ENCODE measurements at regions not wholly inside any gene's neighbourhood (a gene's known extent, or its start where the extent isn't known, plus 50 kb on each side); places are given as distances from the start of the nearest gene placed in this dataset.

DNA sequence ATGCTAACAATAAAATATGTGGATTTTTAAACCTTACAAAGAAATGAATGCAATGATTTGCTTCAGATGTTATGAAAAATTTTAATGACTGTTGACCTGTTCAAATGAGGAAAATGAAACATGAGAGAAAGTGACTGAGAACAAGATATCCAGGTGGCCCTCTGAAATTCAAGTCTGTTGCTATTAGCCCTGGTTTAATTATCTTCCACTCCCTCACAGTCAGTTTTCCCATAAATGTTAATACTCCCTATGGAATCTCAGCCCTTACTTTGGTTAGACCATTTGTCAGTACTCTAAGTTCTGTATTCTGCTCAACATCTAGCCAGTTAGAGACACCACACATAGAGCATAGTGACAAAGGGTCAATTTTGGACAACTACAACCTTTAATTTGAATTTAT lies 327.8 kb downstream of the PDGFC start:
- DNase-seq: no peak

DNA sequence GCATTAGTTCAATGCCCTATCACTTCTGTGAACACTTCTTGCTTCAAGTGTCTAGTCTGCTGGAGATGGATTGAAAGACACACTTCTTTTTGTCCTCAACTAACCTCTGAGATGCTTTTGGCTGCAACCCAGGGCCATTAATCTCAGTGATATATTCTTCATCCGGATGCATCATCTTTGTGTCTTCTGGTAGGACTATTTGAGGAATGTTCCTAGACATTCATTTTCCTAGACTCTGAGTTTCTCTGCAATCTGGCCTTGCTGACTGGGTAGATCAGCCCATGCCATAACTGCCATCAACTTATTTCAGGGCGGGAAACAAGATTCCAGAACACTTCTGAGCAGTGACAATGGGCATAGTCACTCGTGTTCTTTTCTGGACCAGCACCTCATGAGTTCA lies 329.4 kb downstream of the PDGFC start:
- DNase-seq: peak; percentile 81

DNA sequence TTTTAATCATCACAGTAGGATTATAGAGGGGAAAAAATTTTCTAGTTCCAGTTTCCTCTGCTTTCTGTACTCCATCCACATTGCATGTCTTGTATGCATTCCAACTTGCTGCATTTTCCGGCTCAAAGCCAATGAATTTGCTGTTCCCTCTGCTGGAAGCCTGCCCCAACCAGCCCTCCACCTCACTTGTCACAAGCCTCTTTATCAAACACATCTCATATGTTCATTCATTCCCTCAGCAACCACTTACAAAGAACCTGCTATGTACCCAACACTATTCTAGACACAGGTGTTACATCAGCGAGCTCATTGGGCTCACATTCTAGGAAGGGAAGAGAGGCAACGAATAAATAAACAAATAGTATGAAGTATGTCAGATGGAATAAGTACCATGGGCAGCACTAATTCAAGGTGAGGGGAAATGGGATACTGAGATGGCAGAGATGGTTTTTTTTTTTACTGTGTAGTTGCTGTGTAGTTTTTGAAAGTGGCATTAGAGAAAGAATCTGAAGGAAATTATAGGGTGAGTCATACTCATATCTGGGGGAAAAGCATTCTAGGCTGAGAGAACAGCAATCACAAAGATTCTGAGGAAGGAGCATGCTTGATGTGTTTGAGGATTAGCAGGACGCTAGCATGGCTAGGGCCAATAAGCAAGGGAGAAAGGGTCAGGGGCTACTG lies 332.5 kb downstream of the PDGFC start:
- DNase-seq: peak; percentile 73

DNA sequence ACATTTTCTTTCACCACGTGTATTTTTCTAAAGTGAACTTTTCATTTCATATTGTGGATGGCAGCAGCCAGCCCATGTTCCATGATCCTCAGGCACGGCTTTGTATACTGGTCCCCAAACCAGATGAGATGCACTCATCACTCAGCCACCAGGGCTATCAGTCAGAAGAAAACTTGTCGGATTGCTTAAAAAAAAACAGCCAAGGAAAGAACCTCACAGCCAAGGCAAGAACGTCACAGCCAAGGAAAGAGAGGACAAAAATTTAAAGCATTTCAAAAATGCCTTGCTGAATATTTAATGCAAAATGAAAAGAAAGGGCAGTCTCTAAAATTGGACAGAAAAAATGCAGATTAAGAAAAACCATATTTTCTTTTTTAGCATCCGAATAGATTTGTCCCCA lies 333.3 kb downstream of the PDGFC start:
- peak; percentile 66 for DNase-seq

DNA sequence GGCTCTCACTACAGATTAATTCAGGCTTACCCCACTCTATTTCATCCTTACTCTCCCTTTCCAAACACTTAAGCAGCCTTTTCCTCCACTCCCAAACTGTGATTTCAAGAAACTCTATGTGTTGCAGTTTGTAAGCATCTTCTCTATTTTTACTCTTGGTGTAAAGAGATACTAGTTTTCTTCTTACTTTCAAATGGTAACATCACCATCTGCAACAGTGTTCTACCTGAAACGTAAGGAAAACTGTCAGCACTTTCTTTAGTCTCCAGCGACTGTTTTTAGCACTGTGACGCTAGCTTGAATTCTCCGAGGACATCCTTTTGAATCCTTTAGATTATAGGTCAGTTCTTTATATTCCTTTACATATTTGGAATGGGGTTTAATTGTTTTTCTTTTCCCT lies 335.2 kb downstream of the PDGFC start:
- DNase-seq: no peak

DNA sequence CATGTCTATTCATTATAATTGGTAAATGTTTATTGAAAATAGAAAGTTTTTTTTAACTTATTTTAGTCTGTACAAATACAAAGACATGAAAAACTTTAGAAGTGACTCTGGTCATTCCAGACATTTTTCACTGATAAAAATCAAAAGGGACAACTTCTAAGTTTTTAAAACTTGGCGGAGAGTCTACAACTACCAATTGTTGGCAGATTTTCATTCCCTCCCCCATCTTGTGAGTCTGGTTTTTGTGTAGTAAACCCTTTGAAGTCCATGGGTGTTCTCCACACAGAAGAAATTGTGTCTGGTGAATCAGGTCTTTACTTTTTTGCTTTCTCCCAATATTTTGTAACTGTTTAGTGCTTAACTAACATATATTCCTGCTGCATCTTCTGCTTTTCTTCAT lies 336.5 kb downstream of the PDGFC start:
- peak; percentile 28 for DNase-seq

DNA sequence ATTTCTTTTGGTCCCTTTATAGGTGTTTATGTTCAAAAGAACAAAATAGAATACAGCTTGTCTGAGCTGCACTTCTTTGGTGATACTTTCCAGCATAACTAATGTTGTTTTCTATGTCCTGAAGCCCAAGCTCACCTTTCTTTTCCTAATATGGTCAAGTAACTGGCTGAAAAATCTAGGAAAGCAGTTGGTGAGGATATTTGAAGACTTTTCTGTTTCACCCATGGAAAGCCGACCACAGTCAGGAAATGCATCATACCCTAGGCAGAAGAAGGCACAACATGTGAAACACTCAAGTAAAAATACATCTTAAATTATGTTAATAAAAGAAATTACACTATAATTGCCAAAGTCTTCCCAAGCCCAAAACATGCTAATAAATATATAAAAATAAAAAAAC lies 337.0 kb downstream of the PDGFC start:
- DNase-seq: peak; percentile 52

DNA sequence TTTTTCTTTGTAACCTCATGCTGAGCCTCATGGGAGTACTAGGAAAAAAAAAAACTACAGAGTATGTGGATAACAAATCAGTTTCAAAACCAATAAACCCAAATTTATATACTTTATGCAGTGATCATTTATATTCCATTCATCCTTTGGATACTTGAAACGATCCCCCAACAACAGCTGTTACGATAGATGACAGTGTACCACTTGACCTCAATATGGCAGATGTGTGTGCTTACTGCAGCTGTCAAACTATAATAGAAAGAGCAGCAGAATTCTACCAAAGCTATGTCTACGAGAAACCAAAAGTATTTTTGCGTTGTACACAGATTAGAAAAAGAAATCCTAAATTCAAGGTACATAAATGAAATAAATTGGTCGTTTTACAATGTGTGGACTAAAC lies 337.8 kb downstream of the PDGFC start:
- DNase-seq: no peak

DNA sequence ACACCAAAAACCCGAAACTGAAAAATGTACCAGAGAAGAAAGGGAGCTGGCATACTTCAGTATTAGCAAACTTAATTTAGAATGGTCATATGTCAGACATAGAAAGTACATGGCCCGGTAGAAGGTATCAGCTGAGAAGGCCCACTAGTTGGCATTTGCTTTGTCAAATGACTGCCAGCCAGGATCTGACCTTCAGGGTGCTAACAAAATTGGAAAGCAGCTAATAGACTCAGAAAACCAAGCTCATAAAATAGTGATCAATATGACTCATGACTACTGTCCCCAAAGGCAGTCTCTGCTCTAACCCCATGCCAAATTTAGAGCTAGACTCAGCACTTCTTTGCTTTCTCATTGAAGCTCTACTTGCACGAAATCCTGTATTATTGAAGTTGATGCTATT lies 342.7 kb downstream of the PDGFC start:
- DNase-seq: no peak

DNA sequence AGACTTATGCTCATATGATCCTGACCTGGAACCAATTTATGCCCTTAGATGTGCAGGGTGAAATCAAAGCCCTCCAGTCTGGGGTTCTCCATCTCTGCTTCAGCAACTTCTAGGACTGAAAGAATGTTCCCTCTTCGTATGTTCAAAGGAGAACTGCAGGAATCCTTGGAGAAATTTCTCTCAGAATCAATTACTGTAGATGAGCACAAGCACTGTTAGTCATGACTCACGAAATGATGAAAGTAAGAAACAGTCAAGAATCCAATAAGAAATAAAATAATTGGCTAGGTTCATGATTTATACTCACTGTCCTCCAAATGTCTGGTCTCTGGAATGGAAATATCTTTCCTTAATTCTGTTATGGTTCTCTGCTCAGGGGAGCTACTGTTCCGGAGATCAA lies 348.2 kb downstream of the PDGFC start:
- peak; percentile 35 for DNase-seq

DNA sequence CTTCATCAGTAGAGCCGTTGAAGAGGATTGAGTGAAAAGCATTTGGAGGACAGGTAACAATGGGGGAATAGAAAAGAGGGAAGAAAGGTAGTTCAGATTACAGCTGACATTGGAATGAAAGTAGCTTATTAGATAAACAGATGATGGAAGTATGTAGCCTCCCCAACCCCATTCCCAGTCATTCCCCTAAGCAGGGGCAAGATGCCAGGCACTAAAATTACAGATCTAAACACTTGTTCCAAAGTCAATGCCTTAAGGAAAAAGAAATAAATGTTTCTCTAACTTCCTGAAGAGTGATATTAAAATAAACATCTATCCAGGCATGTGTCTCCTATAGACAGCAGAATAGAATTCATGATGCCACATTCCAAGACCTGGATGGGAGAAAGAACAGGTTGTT lies 350.8 kb downstream of the PDGFC start:
- no peak for DNase-seq

DNA sequence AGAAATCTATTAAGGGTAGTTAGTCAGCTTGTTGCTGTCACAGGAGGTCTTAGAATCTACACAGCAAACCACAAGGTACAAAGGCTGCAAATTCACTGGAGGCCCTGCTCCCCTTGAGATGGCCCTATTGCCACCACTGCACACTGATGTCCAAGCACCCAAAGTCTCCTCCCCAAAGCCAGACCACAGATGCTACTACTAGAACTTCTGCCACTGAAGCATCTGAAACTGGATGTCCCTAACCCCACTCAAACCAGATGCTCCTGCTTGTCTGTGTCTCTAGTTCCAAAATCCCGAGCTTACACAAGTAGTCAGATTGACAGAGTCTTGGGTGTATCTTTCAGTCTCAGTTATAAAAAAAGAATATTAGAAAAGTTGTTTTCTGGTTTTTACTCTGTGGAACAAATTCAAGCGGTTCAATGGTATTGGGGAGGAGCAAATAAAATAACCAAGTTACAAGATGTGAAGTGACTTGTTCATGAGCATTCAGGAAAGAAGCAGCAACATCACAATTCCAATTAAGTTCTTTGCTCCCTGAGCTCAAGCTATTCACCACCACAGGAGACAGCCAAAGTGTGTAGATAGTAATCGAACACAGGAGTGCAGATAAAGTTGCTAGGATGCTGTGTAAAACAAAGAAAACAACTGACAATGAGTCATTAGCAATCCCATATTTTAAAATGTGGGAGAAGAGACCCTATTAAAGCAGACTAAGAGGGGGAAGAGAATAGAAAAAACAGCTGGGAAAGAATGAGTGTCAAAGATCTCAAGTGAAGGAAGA lies 352.3 kb downstream of the PDGFC start:
- DNase-seq: no peak

DNA sequence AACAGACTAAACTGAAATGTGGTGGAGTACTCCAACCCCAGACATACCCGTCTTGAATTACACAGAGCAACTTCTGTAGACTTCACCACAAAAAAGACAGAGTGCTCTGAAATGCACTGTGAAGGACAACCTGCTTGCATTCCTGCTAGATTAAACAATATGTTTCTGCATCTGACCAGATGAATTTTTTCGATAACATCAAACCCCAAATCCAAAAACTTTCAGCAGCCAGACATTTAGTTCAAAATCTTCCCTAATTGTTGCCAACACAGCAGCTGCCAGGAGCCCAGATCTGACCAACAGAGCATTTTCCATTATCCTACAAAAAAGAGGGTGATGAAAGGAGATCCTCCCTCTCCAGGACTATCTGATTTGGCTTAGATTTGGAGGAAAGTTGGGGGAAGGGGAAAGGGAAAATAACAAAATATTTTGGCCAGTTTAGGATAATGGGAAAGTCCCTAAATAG lies 356.5 kb downstream of the PDGFC start:
- DNase-seq: peak; percentile 98

DNA sequence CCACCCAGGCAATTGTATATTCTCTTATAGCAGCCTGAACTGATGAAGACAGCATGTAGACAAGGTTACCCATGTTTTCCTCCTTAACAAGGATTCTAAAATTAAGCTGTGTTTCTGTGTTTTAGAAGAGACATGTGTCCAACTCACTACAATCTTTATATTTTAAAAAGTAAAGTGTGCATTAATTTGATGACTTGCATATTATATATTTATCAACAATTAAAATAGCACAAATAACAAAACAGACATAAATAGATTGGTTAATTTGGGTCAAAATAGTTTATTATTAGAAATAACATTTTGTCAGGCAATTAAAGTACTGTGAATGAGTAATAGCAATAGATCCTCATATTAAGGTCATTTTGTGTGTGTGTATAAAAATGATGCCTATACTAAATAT lies 357.1 kb downstream of the PDGFC start:
- no peak for DNase-seq

DNA sequence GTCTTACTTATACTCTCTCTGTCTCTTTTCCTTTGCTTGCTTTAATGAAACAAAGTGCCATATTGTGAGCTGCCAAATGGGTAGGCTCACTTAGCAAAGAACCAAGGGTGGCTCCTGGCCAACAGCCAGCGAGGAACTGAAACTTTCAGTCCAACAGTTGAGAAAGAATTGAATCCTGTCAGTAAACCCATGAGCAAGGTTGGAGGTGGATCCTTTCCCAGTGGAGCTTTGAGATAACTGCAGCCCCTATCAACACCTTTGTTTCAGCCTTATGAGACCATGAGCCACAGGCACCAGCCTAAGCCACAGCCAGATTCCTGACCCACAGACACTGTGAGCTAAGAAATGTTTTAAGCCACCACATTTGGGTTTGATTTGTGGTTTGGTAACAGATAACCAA lies 362.2 kb downstream of the PDGFC start:
- DNase-seq: no peak

DNA sequence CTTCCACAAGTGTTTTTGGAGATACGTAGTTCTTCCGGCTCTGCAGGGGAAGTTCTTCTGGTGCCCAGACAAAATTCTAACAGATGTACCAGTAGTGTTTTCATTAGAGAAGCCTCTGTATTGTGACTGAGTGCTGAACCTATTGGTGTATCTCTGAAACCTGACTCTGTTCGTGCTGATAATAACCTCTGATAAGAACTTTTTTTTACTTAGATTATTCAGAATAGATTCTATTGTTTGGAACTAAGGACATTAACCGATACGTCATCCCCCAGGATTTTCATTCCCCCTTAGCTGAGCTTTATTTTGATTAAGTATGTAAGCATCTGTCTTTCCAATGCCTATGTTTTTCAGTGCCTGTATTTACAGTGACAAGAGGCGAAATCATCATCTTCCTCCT lies 362.9 kb downstream of the PDGFC start:
- no peak for DNase-seq

DNA sequence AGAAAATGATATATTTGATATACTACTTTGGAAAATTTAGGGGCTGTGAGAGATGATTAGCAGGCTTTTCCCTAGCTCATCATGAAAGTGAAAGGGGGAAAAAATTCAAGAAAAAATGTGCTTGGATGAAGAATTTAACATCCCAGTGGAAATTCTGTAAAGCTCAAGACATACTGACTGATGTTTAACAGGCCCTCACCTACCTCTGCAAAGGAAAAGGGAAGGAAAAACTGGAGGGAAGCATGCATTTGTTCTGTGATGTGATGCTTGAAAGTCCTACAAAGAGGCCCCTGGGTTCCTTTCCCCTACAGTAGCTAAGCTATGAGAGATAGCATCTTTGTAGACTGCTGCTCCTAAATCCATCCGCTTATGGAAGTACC lies 364.1 kb downstream of the PDGFC start:
- no peak for DNase-seq

DNA sequence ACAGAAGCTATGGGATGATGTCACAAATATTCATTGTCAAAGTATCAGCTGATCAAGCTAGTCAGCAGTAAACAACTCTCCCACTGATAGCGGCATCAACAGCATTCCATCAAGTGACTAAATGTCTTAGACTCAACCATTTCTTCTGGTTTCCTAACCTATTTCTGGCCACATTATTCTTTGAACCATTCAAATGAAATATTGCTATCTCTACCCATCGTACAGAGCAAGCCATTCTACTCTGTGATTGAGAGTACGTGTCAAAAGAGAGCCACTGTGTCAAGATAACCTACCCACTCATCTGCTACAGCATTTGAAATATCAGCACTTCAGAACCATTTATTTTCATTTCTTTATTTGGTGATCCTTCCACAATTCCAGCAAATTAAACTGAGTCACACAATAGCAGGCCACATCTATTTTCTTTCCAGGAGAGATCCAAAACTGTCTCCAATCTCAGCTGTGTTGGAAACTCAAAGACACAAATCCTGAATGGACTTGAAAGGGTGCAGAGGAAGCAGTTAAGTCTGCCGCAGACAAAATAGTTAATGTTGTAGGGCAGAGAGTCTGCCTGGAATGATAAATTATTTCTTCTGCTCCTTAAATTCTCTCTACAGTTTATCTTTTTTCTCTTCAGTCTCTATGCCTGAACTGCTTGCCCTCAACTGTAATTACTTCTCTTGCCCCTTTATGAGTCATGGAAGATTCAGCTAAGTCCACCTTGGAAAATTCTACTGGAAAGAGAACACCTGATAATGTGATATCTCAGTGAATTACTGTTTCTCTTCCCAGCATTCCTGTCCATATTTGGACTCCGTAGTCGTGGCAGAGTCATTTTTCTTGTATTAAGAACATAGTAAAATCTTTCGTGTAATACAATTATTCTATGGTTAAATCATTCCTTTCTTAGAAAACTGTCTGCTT lies 364.8 kb downstream of the PDGFC start:
- peak; percentile 54 for DNase-seq

DNA sequence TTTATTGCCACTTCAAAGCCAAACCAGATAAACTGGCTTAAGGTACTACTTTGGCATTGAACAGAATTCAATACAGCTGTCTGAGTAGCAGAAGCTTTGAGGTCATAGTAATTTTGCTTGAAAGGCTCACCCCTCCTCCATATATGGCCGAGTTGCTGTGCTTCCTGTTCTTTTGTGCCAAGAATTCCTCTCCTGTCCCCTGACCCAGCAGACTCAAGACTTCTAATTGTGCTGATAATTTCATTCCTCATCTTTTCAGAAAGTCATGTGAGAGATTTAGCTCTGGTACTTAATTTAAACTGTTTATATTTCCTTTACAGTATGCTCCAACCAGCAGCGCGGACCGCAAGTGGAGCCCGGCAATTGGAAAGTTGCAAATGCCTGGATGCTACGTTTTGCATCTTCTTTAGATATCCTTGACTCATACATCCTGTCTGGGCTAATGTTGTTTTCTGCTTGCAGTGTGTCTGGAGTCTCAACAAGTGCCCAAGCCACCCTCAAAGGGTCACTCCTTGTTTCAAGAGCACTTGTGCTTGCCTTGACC lies 373.4 kb downstream of the PDGFC start:
- DNase-seq: peak; percentile 83

DNA sequence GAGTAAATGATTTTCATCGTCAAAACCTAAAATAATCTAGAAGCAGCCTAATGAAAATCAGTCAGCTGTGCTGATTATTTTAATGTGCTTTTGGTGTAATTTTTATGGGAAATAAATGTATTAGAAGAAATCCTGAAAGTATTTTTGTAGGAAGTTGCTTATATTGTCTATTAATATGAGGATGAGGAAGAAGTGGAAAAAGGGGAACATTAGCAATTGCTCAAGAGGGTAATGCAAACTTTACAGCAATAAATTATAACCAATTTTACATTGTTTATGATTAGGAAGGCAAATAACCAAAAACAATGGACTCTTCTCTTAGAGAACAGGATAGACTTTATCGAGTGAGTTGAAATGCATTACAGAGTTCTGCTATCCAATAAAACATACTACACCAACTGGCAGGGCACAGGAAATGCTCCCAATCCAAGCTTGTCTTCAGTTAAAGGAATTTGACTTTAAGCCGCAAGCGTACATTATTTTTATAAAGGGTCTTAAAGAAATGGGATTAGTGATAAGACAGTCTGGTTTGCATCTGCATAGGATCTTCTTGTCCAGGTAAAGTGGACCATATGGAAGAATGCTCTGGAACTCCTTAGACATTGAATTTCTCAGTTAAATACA lies 374.8 kb downstream of the PDGFC start:
- no peak for DNase-seq

DNA sequence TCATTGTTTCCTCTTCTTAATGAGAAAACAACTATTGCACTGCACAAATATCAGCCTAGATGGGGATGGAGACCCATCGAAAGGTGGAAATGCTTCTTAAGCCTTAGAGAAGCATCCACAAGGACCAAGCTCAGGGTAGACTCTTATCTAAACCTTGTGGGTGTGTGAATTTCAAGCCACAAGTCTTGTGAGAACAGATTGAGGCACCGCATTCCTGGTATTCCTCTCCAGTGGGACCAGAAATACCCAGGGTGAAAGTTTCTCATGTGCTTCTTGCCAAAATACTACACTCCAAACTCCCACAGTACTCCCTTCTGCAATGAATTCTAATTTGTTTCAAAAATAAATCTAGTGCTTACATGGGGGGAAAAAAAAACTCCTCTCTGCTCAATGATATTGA lies 375.6 kb downstream of the PDGFC start:
- peak; percentile 28 for DNase-seq

DNA sequence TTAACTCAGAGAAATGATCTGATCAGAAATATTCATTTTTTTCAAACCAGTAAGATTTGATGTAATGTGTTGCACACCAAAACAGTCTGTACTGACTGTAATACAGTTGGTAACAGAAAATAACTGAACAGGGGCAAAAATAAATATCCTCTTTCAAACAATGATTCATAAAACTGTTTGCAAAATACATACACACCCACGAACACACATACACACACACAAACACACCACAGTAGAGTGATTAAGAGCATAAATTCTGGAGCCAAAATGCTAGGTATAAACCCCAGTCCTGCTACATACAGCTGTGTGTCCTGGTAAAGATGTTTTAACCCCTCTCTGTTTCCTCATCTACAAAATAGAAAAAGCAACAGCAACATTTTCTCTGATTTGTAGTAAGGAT lies 376.6 kb downstream of the PDGFC start:
- no peak for DNase-seq

DNA sequence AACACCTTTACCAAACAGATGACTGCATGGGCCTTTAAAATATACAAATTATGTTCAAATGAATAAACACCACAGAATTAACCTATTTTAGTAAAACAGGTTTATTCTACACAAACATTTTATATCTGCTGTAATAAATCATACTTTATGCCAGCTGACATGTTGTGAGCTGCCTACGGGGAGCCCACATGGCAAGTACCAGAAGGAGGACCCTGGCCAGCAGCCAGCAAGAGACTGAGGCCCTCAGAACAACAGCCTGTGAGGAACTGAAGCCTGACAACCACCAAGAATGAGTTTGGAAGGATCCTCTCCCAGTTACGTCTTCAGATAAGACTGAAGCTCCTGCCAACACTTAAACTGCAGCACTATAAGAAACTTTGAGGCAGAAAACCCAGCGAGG lies 377.0 kb downstream of the PDGFC start:
- DNase-seq: peak; percentile 19
